HG02970 (cell line): ENCODE measurements at regions not wholly inside any gene's neighbourhood (a gene's known extent, or its start where the extent isn't known, plus 50 kb on each side); places are given as distances from the start of the nearest gene placed in this dataset.

Experiments
- ATAC-seq: cut with Tn5 transposase; IDR thresholded peaks from one replicate; pipeline ENCODE4 v1.9.1; 2021; ENCODE audit warnings: mild to moderate bottlenecking, moderate library complexity, moderate number of reproducible peaks; ENCODE audit not compliant: unreplicated experiment, low FRiP score

DNA sequence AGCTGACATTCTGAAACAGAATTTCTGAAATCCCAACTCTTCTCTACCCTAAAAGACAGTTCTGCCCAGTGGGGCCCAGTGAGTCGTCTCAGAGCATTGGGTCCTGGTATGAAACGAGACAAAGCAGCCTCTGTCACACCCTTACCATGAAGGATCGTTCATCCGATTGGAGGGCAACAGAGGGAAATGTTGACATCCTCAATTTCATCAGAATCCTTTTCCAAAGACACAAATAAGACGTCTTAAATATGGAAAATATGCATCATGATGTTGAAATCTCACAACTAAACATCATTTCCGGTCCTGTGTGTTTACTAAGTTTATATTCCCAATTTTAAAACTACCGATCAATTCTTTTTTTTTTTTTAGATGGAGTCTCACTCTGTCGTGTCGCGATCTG lies 112.1 kb upstream of the SLC45A1 start:
- no peak for ATAC-seq

DNA sequence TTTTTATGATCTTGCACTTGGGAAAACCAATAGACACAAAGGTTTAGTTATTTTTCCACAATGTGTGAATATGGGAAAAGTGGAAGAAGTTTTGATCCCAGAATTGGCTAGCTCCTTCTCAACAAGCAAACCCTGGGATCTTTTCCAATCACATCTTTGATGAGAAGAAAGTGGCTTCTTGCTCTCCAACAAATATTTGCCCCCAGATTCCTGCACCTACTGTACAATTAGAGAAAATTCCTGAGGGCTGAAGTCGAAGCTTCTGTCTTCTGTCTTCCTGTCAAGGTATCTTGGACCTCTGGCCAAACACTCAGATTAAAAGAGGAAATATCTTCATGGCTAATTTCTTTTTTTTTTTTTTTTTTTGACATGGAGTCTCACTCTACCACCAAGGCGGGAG lies 113.1 kb upstream of the SLC45A1 start:
- ATAC-seq, result no peak

DNA sequence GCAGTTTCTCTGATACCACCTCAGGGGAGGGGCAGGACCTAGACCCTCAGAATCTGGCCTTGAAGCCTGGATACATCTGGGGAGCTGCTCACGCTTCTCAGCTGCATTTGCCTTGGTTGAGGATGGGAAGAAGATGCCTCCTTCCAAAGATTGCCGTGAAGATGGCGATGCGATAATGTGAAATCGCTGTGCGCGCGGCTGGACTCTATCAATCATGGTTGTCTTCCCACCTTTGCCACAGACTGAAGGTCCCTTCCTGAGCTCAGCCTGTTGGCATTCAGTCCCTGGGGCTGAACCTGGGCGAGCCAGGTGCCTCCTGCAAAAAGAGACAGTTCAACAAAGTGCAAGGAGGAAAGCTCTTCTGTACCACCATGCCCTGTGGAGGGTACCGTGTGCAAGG lies 114.4 kb upstream of the SLC45A1 start:
- ATAC-seq, result no peak

DNA sequence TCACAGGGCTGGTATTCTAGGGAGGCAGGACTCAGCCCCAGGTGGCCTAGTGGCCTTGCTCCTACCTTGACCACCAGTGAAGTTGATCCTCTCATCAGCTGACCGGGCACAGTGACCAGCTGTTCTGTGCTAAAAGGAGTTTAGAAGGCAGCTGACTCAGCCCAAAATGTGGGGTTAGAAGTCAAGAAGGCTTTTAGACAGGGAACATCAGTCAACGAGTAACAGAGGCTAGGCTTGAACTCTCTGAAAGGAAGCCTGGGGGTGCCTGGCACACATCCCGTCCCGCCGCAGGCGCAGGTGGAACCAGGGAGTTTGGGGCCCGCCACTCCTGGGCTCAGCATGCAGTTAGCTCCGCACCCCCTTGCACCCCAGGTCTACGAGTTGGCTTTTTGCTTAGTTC lies 114.9 kb upstream of the SLC45A1 start:
- ATAC-seq, result no peak

DNA sequence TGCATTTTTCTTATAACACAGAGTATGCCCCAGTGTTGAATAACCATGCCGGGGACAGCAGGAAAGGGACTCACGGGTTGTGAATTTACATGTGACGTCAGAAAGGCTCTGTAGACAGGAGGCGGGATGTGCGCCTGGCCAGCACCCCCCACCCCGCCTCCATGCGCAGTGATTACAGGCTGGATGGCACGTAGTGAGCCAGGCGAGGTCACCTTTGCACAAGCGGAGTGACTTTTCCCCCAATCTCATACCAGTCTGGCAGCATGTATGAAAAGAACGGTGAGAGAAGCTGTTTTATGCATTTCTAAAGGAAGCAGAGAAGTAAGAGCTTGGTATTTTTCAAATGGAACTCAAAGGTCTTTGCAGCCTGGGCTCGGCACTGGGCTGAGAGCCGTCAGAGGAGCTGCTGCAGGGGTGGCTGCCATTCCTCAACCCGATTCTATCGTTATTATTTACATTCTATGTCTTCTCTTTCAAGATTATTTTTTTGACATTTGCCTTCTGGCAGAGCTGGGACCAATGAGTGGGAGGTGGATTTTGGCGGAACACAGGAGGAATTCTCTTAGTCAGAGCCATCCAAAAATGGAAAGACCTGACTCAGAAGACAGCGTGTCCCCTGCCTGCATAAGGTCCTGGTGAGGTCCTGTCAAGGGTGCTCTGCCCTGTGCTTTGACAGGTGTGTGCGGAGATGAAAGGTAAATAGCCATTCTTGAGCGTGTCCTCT lies 115.6 kb upstream of the SLC45A1 start:
- ATAC-seq, result no peak

DNA sequence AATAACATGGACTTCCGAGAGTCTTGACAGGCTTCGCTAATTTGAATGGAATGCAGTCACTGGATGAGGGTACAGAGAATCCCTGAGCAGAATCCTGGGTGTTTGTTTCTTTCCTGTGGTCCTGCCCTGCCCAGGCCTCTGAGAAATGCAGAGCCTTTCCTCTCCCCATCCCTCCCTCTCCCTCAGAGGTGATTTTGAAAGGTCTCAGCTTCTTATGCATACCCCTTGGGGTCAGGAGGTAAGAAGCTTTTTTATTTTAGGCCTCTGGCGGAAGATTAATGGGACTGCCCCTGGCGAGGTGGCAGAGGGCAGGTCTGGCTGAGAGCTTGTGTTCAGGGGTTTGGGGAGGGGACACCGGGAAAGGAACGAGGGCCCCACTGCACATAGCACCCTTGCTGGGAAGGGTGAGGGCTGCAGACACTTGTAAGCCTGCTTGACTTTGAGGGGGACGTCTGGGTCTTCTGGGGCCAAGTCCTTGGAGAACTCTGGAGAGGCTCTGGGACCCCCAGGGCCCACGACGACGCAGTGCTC lies 116.5 kb upstream of the SLC45A1 start:
- ATAC-seq, result no peak

DNA sequence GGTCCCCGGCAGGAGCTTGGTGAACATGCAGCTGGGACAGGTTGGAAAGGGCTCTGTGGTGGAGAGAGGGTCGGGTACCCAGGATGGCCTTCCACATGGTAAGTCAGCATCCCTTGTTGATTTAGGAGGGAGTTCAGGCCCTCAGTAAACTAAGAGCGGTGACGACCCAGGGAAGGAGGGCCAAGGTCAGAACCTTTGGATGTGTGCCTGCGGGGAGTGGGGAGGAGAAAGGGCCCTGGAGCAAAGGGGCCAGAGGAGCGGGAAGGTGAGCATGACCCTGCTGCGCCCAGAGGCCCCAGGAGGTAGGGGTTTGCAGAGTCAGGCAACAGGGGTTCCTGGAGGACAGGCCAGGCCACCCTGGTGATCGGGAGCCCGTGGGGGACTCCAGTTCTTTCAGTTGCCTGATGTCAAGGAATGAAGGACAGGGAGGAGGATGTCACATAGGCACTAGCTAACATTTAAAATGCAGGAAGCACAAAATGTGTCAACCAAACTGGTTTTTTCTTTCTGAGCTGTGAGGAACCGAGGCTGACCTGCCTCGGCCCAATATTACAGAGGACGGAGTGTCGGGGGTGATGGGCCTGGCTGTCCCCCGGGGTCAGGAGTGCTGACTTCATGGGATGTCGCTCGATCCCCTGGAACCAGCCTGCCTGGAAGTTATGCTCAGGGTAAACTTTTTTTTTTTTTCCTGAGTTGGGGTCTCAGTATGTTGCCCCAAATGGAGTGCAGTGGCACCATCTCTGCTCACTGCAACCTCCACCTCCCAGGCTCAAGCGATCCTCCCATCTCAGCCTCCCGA lies 117.4 kb upstream of the SLC45A1 start:
- no peak for ATAC-seq

DNA sequence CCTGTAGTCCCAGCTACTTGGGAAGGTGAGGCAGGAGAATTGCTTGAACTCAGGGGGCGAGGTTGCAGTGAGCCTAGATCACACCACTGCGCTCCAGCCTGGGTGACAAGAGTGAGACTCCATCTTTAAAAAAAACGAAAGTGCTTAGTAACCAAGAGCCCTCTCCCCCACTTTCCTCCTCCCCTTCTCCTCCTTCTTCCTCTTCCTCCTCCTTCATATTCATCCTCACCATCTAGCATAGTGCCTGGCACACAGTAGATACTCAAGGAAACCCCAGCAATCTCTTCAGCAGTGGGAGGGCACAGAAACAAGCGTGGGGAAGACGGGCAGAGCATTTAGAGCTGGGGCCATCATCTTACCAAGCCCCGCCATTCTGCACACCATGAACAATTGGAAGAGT lies 119.4 kb upstream of the SLC45A1 start:
- no peak for ATAC-seq

DNA sequence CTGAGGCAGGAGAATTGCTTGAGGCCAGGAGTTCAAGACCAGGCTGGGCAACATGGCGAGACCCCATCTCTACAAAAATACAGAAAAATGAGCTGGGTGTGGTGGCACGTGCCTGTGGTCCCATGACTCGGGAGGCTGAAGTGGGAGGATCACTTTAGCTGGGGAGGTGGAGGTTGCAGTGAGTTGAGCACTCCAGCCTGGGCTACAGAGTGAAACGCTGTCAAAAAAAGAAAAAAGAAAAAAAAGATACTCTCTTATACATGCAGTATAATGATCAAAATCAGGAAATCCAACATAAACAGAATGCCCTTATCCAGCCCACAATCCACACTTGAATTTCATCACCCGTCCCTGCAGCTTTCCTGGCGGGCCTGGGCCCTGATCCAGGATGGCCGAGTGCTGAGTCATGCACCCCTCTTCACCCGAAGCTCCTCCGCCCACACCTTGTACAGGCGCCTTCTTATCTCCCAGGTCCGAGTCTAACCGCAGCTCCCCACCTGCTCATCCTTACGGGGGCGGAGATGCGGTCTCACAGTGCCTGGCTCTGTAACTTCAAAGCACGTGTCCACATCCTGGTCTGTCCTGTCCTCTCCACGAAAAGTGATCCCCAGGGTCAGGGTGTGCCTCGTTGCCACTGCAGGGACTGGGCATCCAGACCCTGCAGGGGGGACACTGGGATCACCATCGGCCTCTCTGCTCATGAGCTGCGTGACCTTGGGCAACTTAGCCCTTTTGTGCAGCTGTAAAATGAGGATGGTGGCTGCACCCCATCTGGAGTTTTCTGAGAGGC lies 120.2 kb upstream of the SLC45A1 start:
- ATAC-seq, result no peak

DNA sequence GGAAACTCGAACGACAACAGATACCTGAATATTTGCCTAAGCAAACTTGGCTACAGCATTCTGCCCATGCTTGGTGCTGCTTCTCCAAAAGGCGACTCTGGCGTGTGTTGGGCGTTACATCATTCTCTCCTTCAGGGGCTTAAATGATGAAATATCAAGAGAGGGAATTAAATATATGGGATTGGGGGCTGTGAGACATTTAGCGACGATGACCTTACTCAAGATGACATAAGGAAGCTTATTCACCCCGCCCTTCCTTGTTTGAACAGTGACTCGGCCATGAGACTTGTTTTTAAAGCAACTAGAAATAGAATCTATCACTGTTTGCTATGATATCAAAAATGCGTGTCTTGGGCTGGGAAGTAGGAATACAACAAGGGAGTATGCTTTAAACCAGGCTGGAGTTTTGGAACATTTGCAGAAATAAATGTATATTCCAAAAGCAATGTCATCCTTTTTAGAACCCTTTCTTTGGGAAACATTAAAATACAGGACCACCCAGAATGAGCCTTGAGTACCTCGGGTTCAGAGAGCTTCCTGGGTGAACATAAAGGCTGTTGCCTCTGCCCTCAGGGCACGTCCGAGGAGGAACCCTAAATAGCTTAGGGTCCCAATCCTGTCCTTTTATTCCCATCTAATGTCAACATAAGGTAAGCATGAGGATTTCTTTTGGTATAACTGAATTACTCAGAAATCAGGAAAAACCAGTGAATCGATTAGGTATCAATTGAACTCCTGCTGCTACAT lies 123.3 kb upstream of the SLC45A1 start:
- ATAC-seq, result no peak

DNA sequence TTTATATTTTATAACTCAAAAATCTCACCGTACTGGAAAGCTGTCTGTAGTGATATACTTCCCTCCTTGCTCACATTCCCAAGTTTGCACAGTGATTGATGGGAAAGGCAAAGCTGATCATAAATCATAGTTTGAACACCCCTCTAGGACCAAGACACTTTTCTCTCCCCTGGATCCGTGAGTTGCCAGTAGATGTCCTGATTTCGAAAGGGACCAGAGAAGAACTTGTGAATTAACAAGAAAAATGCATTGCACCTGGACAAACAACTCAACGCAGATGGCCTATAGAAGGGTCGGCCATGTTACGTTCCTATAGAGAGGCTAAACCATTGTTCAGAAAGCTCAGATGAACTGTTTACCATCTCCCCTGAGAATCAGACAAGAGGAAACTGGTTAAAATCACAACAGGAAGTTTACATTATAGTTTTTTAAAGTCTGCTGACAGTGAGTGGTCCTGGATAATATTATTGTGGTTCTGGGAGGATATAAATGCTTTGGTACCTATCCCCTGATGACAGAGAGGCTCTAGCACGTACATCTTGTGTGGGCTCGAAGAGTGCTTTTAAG lies 124.0 kb upstream of the SLC45A1 start:
- no peak for ATAC-seq

DNA sequence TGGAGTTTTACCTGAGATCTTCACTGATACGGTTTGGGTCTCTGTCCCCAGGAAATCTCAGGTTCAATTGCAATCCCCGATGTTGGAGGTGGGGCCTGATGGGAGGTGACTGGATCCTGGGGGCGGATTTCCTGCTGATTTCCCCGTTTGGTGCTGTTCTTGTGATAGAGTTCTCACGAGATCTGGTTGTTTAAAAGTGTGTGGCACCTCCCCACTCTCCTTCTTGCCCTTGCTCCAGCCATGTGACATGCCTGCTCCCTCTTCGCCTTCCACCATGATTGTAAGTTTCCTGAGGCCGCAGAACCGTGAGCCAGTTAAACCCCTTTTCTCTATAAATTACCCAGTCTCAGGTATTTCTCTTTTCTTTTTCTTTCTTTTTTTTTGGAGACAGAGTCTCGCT lies 126.4 kb upstream of the SLC45A1 start:
- ATAC-seq, result no peak

DNA sequence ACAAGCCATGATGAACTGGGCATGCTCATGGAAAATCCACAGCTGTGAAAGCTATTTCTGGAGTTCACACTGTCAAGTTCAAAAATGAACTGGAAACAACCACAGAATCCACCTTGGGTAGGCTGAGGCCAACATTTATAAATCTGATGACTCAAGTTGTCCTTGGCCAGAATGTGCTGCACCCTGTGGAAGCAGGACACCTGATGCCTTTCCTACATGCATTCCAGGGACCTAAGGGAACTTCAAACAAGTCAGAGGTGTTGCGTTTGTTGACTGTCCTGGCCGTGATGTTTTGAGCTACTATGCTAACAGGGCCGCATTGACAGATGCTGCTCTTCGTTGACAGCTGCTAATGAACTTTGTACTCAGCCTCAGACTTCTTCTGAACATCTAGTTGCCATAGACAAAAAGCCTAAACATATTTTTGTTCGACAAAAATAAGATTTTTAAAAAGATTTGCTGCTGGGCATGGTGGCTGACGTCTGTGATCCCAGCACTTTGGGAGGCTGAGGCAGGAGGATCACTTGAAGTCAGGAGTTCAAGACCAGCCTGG lies 127.9 kb upstream of the SLC45A1 start:
- ATAC-seq, result no peak

DNA sequence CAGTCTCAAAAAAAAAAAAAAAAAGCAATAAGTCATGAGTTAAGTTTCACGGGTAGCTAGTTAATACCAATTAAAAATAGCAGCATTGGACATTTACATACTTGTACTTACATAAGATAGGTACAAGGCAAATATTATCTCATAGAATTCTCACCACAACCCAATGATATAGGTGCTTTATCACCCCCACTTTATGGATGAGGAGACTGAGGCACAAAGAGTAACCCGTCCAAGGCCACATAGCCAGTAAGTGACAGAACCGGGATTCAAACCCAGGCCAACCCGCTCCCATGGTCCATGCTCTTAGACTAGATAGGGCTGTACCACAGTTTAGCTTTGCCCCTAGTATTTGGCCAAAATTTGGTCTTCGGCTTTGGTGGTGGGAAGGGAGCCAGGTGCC lies 132.5 kb upstream of the SLC45A1 start:
- ATAC-seq, result no peak

DNA sequence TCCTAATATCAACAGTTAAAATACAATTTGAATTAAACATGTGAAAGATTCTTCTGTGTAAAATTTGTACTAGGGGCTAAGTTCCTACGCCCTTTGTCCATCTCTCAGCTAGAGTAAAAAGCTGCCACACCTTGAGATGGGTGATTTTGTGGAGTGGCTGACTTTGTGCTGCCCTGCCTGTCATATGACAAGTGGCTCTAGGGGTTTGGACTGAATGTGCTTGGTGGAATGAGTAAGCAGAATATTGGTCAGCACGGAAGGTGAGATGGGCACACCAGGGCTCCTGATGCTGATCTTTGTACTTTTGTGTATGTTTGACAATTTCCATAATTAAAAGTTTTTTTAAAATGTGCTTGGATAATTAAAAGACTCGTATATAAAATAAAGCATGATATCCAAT lies 133.6 kb upstream of the SLC45A1 start:
- ATAC-seq, result no peak

DNA sequence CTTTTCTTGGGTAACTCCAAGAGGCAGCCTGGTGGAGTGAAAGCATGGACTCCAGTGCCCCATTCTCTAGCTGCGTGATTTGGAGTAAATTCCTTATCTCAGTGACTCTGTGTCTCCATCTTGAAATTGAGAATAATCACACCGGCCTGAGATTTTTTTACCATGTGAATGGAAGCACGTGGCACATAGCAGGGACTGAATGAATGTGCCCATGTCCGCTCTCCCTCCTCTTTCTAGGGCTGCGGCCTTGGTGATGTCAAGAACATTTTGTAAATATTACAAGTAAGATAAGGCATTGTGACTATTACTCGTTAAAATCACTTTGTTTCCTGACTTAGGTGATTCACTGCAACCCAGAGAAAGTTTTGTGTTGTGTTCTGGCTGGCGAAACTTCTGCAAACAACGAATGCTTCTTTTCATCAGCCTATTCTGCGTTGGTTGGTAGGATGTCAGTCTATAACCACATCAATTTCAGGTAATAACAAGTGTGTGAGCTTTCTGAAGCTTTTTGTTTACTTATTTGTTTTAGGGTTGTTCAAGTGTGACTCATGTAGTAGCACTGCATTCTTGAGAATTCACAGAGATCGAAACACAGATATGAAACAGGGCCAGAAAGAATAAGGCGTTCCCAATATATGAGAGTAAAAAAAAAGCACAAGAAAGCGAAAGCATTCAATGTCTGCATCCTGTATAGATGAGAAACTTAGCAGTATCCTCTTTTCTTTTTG lies 135.7 kb upstream of the SLC45A1 start:
- peak; percentile 72 for ATAC-seq

DNA sequence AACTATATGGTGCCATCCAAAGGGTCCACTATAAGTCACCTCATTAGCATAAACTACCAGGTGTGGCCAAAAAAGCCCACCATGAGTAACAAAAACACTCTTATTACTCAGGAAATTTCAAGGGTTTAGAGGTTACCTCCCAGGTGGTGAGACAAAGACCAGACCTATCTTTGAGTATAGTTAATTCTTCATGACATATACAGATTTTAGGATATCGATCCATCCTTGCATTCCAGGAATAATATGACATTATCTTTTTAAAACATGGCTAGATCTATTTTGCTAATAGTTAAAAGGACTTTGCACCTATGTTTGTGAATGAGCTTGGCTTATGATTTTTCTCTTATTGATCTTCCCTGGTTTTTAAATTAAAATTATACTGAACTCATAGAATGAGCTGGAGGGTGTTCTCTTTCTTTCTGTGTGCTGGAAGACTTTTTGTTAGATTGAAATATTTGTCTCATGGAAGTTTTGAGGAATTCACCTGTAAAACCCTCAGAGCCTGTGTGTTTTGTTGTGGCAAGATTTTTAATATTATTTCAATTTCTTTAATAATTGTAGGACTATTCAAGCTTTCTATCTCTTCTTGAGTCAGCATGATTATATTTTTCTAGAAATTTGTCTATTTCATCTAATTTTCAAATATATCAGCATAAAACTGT lies 138.7 kb upstream of the SLC45A1 start:
- no peak for ATAC-seq

DNA sequence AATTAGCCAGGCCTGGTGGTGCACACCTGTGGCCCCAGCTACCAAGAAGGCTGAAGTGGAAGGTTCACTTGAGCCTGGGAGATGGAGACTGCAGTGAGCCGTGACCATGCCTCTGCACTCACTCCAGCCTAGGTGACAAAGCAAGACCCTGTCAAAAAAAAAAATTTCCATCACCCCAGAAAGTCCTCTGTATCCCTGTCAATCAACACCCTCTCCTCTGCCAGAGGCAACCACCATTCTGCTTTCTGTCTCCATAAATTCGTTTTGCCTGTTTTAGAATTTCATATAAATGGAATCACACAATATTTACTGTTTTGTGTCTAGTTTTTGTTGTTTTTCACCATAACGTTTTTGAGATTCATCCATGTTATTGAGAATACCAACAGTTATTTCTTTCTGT lies 141.6 kb upstream of the SLC45A1 start:
- no peak for ATAC-seq

DNA sequence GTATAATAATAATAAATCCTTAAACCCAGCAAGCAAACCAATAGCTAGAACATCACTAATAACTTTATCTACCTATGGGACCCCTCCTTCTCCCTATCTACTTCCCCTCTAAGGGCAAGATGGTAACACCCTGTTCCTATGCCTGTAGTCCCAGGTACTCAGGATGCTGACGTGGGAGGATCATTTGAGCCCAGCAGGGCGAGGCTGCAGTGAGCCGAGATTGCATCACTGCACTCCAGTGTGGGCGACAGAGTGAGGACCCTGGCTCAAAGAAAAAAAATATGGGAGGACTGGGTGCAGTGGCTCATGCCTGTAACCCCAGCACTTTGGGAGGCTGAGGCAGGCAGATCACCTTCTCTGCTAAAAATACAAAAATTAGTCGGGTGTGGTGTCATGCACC lies 143.1 kb upstream of the SLC45A1 start:
- no peak for ATAC-seq
